K562 (cell line): ENCODE measurements at regions not wholly inside any gene's neighbourhood (a gene's known extent, or its start where the extent isn't known, plus 50 kb on each side); places are given as distances from the start of the nearest gene placed in this dataset.
"Not testable (repeated sequence)": the region's sequence is repeated elsewhere in the genome, so short reads cannot be mapped to it uniquely, and the experiment has no call there.

Experiments
- HOXB6 ChIP-seq: fragments of 250-450 bp; sonication (Bioruptor Pico); IDR thresholded peaks from 2 replicates; pipeline ENCODE4 v1.5.1; 2022; ENCODE audit warnings: mild to moderate bottlenecking, borderline replicate concordance
- MYC ChIP-seq, 2 experiments: fragments of 250-450 bp in 1 of 2; sonication (Bioruptor Pico) in 1 of 2; IDR thresholded peaks; 2 replicates each; pipeline versions ENCODE4 v1.5.1 to v1.6.1; 2012 to 2021; ENCODE audit warnings: low read depth in 2 of 2, borderline replicate concordance in 1 of 2, improper control_type of control experiment in 1 of 2, low read length in 1 of 2, mild to moderate bottlenecking in 1 of 2, moderate library complexity in 1 of 2
- RBBP5 ChIP-seq: fragments of 200-600 bp; sonication (generic); IDR thresholded peaks from 2 replicates; pipeline ENCODE4 v1.6.1; 2012; ENCODE audit warnings: borderline replicate concordance, mild to moderate bottlenecking, low read length, control low read depth, inconsistent platforms; ENCODE audit not compliant: insufficient read depth, poor library complexity, severe bottlenecking
- SREBF2 ChIP-seq: sonication (generic); formaldehyde crosslinking; IDR thresholded peaks from 2 replicates; pipeline ENCODE4 v1.4.0; 2020; ENCODE audit warnings: mild to moderate bottlenecking, missing genetic modification reagents
- SRF ChIP-seq, 2 experiments: fragments of 250-450, 450-650 bp in 1 of 2; sonication (Bioruptor Pico) in 1 of 2; sonication (generic) in 1 of 2; formaldehyde crosslinking; IDR thresholded peaks; 2 replicates each; pipeline versions ENCODE4 v1.5.0 to v1.5.1; 2020 to 2022; ENCODE audit warnings: mild to moderate bottlenecking in 1 of 2, missing genetic modification reagents in 1 of 2
- TBP ChIP-seq: optimal IDR thresholded peaks from 2 replicates; pipeline ENCODE3; 2011; ENCODE audit warnings: low read depth, low read length, improper control_type of control experiment
- ZNF24 ChIP-seq: fragments of 450-650 bp; IDR thresholded peaks from 2 replicates; pipeline ENCODE4 v1.6.1; 2016
- ZNF436 ChIP-seq: fragments of 250-450, 450-650 bp; sonication (Bioruptor Pico); formaldehyde crosslinking; IDR thresholded peaks from 2 replicates; pipeline ENCODE4 v1.7.0; 2020; ENCODE audit warnings: mild to moderate bottlenecking
- ZNF561 ChIP-seq: fragments of 450-650 bp; formaldehyde crosslinking; conservative IDR thresholded peaks from 2 replicates; pipeline ENCODE4 v1.4.0; 2020; ENCODE audit warnings: mild to moderate bottlenecking, moderate library complexity
- TF ChIP-seq, protein P1 (sequence below): sonication (generic); formaldehyde crosslinking; IDR thresholded peaks from 2 replicates; pipeline ENCODE4 v1.8.1; 2022; ENCODE audit warnings: missing genetic modification reagents
- TF ChIP-seq, protein P2 (sequence below): conservative IDR thresholded peaks from 2 replicates; pipeline ENCODE4 v1.6.1; 2011; ENCODE audit warnings: low read depth, mild to moderate bottlenecking, low read length; ENCODE audit not compliant: control insufficient read depth
- TF ChIP-seq, protein P3 (sequence below), 3 experiments: IDR thresholded peaks in 2 of 3; conservative IDR thresholded peaks in 1 of 3; 2 replicates each; pipeline ENCODE4 v1.5.1; 2011 to 2012; ENCODE audit warnings: low read length in 3 of 3, mild to moderate bottlenecking in 3 of 3, control low read depth in 2 of 3, improper control_type of control experiment in 1 of 3, inconsistent platforms in 1 of 3, low read depth in 1 of 3, mixed read lengths in 1 of 3, moderate library complexity in 1 of 3; ENCODE audit not compliant: insufficient read depth in 2 of 3

DNA sequence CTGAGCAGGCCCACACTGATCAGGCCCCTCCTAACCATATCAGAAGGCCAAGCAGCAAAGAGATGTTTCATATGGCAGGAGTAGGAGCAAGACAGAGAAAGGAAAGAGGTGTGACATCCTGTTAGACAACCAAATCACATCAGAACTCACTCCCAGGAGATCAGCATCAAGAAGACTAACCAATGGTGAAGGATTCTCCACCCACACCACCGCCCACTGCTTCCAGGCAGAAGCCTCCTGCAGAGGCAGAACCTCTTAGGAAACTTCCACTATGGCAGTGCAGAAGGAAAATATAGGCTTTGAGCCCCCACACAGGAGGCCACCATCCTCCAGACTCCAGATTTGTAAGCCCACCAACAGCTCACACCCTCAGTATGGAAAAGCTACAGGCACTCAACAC is 624.7 kb upstream of the DEFB115 start:
- not testable (repeated sequence) for TF ChIP-seq SRF (CRISPR knock-in tag; IDR thresholded peaks at IDR 0.05); TBP; RBBP5; MYC (IDR thresholded peaks at IDR 0.05; ENCODE audit: low read depth, low read length); MYC (CRISPR knock-in tag; IDR thresholded peaks at IDR 0.05; ENCODE audit: borderline replicate concordance, low read depth); ZNF561 (CRISPR knock-in tag); HOXB6 (CRISPR knock-in tag); SREBF2 (CRISPR knock-in tag); ZNF436; ZNF24
- TF ChIP-seq, protein P1, sequence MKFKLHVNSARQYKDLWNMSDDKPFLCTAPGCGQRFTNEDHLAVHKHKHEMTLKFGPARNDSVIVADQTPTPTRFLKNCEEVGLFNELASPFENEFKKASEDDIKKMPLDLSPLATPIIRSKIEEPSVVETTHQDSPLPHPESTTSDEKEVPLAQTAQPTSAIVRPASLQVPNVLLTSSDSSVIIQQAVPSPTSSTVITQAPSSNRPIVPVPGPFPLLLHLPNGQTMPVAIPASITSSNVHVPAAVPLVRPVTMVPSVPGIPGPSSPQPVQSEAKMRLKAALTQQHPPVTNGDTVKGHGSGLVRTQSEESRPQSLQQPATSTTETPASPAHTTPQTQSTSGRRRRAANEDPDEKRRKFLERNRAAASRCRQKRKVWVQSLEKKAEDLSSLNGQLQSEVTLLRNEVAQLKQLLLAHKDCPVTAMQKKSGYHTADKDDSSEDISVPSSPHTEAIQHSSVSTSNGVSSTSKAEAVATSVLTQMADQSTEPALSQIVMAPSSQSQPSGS (CRISPR knock-in tag) = not testable (repeated sequence)
- TF ChIP-seq, protein P2, sequence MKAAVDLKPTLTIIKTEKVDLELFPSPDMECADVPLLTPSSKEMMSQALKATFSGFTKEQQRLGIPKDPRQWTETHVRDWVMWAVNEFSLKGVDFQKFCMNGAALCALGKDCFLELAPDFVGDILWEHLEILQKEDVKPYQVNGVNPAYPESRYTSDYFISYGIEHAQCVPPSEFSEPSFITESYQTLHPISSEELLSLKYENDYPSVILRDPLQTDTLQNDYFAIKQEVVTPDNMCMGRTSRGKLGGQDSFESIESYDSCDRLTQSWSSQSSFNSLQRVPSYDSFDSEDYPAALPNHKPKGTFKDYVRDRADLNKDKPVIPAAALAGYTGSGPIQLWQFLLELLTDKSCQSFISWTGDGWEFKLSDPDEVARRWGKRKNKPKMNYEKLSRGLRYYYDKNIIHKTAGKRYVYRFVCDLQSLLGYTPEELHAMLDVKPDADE = not testable (repeated sequence)
- TF ChIP-seq, protein P3, sequence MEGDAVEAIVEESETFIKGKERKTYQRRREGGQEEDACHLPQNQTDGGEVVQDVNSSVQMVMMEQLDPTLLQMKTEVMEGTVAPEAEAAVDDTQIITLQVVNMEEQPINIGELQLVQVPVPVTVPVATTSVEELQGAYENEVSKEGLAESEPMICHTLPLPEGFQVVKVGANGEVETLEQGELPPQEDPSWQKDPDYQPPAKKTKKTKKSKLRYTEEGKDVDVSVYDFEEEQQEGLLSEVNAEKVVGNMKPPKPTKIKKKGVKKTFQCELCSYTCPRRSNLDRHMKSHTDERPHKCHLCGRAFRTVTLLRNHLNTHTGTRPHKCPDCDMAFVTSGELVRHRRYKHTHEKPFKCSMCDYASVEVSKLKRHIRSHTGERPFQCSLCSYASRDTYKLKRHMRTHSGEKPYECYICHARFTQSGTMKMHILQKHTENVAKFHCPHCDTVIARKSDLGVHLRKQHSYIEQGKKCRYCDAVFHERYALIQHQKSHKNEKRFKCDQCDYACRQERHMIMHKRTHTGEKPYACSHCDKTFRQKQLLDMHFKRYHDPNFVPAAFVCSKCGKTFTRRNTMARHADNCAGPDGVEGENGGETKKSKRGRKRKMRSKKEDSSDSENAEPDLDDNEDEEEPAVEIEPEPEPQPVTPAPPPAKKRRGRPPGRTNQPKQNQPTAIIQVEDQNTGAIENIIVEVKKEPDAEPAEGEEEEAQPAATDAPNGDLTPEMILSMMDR (IDR thresholded peaks at IDR 0.05 in 2 of 3, conservative IDR thresholded peaks at IDR 0.05 in 1 of 3; ENCODE audit: insufficient read depth in 2 of 3, low read depth in 1 of 3, low read length in 3 of 3) = not testable (repeated sequence)
